ENCODE measurements at regions not wholly inside any gene's neighbourhood (a gene's known extent, or its start where the extent isn't known, plus 50 kb on each side); places are given as distances from the start of the nearest gene placed in this dataset.

DNA sequence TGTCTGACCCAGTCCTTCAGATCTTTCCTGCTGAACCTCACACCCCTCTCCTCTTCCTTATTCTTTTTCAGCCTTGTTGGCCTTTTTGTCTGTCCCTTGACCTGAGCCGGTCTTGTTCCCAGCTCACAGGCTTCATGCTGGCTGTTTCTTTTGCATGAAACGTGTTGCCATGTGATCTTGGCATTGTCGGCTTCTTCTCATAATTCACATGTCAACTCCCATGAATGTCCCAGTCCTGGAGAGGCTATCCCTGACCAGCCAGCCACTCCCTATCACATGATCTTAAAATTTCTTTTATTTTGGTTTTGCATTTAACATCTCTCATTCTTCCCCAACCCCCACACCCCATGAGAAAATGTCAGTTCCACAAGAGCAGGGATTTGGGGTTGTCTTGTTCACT lies 131.2 kb upstream of the TSHZ2 start:
- TF ChIP-seq RAD21 (IDR thresholded peaks at IDR 0.05; ENCODE audit: low read depth): no peak
- no peak for TF ChIP-seq FOXM1 (IDR thresholded peaks at IDR 0.05; ENCODE audit: borderline replicate concordance, low read depth)
- TF ChIP-seq, protein P1, sequence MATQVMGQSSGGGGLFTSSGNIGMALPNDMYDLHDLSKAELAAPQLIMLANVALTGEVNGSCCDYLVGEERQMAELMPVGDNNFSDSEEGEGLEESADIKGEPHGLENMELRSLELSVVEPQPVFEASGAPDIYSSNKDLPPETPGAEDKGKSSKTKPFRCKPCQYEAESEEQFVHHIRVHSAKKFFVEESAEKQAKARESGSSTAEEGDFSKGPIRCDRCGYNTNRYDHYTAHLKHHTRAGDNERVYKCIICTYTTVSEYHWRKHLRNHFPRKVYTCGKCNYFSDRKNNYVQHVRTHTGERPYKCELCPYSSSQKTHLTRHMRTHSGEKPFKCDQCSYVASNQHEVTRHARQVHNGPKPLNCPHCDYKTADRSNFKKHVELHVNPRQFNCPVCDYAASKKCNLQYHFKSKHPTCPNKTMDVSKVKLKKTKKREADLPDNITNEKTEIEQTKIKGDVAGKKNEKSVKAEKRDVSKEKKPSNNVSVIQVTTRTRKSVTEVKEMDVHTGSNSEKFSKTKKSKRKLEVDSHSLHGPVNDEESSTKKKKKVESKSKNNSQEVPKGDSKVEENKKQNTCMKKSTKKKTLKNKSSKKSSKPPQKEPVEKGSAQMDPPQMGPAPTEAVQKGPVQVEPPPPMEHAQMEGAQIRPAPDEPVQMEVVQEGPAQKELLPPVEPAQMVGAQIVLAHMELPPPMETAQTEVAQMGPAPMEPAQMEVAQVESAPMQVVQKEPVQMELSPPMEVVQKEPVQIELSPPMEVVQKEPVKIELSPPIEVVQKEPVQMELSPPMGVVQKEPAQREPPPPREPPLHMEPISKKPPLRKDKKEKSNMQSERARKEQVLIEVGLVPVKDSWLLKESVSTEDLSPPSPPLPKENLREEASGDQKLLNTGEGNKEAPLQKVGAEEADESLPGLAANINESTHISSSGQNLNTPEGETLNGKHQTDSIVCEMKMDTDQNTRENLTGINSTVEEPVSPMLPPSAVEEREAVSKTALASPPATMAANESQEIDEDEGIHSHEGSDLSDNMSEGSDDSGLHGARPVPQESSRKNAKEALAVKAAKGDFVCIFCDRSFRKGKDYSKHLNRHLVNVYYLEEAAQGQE (IDR thresholded peaks at IDR 0.05; ENCODE audit: low read depth): no peak
- no peak for TF ChIP-seq CEBPB (IDR thresholded peaks at IDR 0.05)
- TF ChIP-seq NFIC (IDR thresholded peaks at IDR 0.05): no peak
- no peak for TF ChIP-seq YY1 (IDR thresholded peaks at IDR 0.05; ENCODE audit: low read depth)
- no peak for TF ChIP-seq TCF12 (IDR thresholded peaks at IDR 0.05; ENCODE audit: low read depth)
- TF ChIP-seq TAF1 (IDR thresholded peaks at IDR 0.05; ENCODE audit: low read depth): no peak
- TF ChIP-seq CREB1 (IDR thresholded peaks at IDR 0.05; ENCODE audit: low read depth): no peak
- TF ChIP-seq ZBTB7A (IDR thresholded peaks at IDR 0.05; ENCODE audit: low read depth): no peak
- no peak for TF ChIP-seq EP300 (IDR thresholded peaks at IDR 0.05; ENCODE audit: borderline replicate concordance)
